ENCODE measurements at regions not wholly inside any gene's neighbourhood (a gene's known extent, or its start where the extent isn't known, plus 50 kb on each side); places are given as distances from the start of the nearest gene placed in this dataset.

- TF ChIP-seq EZH2 (IDR thresholded peaks at IDR 0.05; ENCODE audit: borderline replicate concordance, low read depth, low read length, poor library complexity, severe bottlenecking), result no peak
- TF ChIP-seq CTCF (conservative IDR thresholded peaks at IDR 0.05; ENCODE audit: low read depth, low read length), result no peak
These were observed 159.1 kb downstream of the LNPK start for GRCh38 chr2:175842996-175843395.

Data from A673 (cell line).